D341Med (cell line): ENCODE measurements at regions not wholly inside any gene's neighbourhood (a gene's known extent, or its start where the extent isn't known, plus 50 kb on each side); places are given as distances from the start of the nearest gene placed in this dataset.
"Not testable (repeated sequence)": the region's sequence is repeated elsewhere in the genome, so short reads cannot be mapped to it uniquely, and the experiment has no call there.

ENCODE experiments used
- DNase-seq: peaks from one replicate; pipeline ENCODE4 v3.0.0; 2012; ENCODE audit warnings: low spot score

DNA sequence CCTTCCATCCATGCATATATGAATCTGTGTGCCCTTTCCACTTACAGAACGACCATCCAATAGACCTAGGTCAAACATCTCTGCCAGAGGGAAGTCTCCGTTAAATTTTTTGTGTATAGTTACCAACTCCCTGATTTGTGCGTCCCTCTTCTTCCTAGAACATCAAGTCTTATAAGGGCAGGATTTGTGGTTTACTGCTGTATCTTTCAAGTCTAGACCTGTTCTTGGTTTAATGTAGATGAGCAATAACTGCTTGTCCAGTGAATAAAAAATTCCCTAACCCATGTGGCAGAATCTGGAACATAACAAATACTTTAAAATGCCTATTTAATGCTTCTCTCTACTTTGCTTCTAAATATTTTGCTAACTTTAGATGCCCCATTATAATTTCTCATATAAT lies 988.8 kb downstream of the RAPGEF2 start:
- DNase-seq = no peak

DNA sequence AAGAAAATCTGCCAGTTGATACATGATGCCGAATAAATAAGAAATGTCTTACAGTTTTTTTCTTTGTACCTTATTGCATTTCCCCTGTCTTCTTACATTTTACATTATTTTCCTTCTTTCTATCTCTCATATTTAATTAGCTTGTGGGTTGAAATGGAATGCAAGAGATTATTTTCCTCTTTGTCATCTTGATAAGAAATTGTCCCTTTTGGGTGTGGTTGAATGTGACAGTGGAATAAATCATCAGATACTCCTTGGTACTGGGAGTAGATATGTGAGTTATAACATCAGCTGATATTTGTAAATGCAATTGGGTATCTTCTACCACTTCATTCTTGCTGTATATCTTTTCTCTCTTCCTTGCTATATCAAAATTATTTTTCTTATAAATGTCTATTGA lies 997.4 kb downstream of the RAPGEF2 start:
- DNase-seq = no peak

- DNase-seq = no peak
Measured at GRCh38 chr4:160110891-160111290, 1008.0 kb downstream of the RAPGEF2 start.

GRCh38 chr4:160117686-160118085 lies 1014.8 kb downstream of the RAPGEF2 start:
- DNase-seq = no peak

DNA sequence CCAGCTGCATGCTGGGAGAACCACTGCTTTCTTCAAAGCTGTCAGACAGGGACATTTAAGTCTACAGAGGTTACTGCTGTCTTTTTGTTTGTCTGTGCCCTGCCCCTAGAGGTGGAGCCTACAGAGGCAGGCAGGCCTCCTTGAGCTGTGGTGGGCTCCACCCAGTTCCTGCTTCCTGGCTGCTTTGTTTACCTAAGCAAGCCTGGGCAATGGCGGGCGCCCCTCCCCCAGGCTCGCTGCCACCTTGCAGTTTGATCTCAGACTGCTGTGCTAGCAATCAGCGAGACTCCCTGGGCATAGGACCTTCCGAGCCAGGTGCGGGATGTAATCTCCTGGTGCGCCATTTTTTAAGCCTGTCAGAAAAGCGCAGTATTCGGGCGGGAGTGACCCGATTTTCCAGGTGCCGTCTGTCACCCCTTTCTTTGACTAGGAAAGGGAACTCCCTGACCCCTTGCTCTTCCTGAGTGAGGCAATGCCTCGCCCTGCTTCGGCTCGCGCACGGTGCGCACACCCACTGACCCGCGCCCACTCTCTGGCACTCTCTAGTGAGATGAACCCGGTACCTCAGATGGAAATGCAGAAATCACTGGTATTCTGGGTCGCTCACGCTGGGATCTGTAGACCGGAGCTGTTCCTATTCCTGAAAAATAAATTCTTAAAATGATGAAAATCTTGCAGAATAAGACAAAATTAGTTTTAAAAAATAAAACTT lies 1022.9 kb downstream of the RAPGEF2 start:
- DNase-seq = not testable (repeated sequence)

- no peak for DNase-seq
Measured at GRCh38 chr4:160127211-160127610, 1024.3 kb downstream of the RAPGEF2 start.

GRCh38 chr4:160129439-160129838 lies 1026.6 kb downstream of the RAPGEF2 start:
- DNase-seq = no peak

- DNase-seq = no peak
Measured at GRCh38 chr4:160136021-160136420, 1033.1 kb downstream of the RAPGEF2 start.

- no peak for DNase-seq
Measured at GRCh38 chr4:160141206-160141605, 1038.3 kb downstream of the RAPGEF2 start.

- DNase-seq = no peak
Measured at GRCh38 chr4:160142579-160142978, 1039.7 kb downstream of the RAPGEF2 start.

- no peak for DNase-seq
Measured at GRCh38 chr4:160143574-160143973, 1040.7 kb downstream of the RAPGEF2 start.

- no peak for DNase-seq
Measured at GRCh38 chr4:160159457-160159856, 1056.6 kb downstream of the RAPGEF2 start.

DNA sequence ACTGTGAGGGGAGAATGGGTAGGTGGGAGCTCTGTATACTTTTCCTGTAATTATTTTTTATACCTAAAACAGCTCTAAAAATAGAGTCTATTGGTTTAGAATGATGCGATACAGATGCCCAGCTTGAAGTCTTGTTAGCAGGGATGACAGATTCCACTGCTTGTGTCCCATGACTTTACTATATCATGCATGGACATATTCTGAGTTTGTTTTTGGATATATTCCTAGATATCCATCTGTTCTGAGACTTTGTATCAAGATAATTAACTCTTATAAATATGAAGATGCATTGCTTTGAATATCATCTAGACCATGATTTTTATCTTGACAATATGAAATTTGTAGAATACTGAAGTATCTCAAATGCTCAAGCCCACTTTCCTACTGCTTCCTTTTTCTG lies 1058.1 kb downstream of the RAPGEF2 start:
- no peak for DNase-seq

GRCh38 chr4:160175064-160175643 lies 1072.3 kb downstream of the RAPGEF2 start:
- DNase-seq = no peak

- DNase-seq = no peak
Measured at GRCh38 chr4:160180211-160180610, 1077.3 kb downstream of the RAPGEF2 start.

GRCh38 chr4:160182727-160183126 lies 1079.8 kb downstream of the RAPGEF2 start:
- DNase-seq = no peak

DNA sequence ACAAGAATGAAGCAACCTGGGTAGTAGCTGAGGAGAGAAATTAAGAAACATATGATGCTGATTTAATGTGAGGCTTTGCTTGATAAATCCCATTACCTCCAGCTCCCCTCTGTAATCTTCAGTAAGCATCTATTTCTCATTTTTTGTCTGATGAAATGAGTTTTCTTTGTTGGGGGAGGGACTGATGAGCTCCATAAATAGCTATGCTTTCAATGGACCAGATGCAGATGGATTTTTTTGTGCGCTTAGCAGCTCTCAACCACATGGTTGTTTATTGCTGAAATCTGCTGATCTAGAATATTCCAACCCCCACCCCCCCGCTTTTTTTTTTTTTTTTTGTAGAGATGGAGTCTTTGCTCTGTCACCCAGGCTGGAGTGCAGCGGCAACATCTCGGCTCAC lies 1082.0 kb downstream of the RAPGEF2 start:
- no peak for DNase-seq

GRCh38 chr4:160193787-160194186 lies 1090.9 kb downstream of the RAPGEF2 start:
- DNase-seq = no peak

DNA sequence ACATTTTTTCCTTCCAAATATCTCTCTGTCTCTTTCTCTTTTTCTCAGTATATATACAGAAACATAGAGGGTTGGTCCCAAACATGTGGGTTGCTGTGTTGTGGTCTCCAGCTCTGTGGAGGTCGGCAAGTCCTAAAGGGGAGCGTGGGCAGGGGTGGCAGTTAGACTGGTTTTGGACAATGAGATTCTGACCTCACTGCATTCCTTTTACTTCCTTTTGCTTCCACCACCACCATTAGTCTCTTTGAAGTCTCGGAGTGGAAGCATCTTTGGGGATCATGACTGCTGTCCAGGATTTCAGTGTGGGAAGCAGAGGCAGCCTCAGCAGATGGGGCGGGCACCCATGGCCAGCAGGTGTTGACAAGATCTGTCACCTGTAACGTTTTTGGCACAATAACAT lies 1091.8 kb downstream of the RAPGEF2 start:
- DNase-seq = no peak

DNA sequence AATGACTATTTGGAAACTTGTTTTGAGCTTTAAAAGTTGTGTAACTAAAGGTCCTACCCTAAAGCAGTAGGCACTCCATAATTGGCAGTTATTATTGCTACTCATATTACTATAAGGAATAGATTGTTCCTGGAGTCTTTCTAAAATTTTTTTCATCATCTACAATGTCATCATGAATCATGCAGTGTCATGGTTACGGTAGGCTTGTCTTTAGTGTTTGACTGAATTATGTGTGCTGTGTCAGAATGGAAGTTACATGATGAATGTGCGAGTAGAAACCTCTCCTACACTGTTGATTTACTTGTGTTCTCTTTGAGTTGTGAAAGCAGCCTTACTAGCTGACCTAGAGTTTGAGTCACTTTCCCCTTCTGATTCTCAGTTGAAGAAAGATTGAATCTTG lies 1099.9 kb downstream of the RAPGEF2 start:
- no peak for DNase-seq

DNA sequence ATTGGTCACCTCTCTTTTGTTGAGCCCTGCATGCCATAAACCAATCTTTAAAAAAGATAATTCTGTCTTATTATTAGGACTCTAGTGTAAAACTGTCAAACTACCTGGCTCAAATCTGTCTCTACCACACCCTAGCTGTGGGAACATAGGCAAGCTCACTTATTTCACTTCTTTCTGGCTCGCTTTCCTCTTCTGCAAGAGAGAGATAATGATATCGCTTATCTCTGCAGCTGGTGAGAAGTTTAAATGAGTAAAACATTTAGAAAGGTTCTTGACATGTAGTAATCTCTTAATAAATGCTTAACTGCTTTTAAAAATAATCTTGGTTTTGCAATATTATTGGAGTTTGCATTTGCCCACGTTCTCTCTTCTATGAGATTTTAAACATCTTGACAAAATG lies 1109.2 kb downstream of the RAPGEF2 start:
- no peak for DNase-seq

DNA sequence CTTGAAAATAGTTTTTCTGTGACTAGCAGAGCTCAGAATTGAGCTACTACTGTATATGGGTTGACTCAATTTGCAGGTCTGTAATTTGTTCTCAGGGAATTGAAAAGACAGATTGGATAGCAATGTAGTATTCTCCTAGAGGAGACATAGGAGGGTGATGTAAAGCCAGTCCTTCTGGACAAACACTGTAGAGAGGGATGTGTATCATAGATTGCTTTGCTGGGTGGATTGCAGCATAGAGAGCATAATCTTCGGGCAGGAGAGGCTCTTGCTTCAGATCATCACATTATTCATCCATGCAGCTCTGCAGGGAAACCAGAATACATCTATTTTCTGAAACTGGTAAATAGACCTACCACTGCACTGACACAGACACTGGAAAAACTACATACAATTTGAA lies 1110.5 kb downstream of the RAPGEF2 start:
- no peak for DNase-seq

DNA sequence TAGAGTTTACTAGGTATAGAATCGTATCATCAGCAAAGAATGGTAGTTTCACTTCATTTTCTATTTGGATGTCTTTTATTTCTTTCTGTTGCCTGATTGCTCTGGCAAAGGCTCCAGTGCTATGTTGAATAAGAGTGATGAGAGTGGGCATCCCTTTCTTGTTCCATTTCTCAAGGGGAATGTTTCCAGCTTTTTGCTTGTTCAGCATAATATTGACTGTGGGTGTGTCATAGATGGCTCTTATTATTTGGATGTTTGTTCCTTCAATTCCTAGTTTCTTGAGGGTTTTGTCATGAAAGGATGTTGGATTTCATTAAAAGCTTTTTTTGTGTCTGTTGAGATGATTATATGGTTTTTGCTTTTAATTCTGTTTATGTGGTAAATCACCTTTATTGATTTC lies 1114.5 kb downstream of the RAPGEF2 start:
- no peak for DNase-seq

DNA sequence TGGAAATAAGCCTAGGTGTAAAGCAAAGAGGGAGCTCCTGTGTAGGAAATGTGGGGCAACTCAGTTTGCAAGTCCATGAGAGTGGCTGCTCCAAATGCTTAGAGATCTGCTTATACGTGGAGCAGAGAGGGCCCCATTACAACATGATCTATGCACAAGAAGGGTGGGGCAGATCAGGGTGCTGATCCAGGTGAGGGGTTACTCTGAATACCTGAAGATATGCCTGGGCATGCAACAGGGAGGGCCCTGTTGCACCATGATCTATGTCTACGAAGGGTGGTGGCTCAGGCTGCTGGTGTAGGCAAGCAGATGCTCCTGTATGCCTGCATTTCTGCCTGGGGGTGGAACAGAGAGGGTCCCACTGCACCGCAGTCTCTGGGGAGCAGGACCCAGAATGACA lies 1121.2 kb downstream of the RAPGEF2 start:
- DNase-seq = no peak
